ENCODE measurements at regions not wholly inside any gene's neighbourhood (a gene's known extent, or its start where the extent isn't known, plus 50 kb on each side); places are given as distances from the start of the nearest gene placed in this dataset.

DNA sequence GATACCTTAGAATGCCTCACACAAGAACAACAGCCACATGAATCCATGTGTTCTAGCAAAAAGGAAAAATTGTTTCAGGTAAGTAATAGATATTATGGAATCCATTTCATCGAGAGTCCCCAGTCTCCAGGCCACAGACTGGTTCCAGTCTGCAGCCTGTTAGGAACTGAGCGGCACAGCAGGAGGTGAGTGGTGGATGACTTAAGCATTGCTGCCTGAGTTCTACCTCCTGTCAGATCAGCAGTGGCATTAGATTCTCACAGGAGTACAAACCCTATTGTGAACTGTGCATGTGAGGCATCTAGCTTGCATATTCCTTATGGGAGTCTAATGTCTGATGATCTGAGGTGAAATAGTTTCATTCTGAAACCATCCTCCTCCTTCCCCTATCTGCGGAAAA is 207.0 kb downstream of the CSNK1G3 start:
- TF ChIP-seq CTCF (IDR thresholded peaks at IDR 0.05; ENCODE audit: low read depth, low read length), result no peak

DNA sequence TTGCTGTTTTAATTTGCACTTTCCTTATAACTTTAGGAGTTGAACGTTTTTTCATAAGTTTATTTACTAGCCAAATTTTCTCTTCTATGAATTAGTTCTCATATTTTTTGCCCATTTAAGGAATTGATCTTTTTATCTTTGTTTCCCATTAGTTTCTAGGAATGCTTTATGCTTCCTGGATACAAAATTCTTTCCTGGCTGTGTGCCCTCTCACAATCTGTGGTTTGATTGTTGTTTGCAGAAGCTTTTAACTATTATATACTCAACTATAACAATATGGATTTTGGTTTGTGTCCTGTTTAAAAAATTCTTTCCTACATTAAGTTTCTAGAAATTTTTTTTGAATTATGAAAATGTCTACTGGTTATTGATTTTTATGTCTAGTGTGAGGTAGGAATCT is 206.3 kb downstream of the CSNK1G3 start:
- TF ChIP-seq CTCF (IDR thresholded peaks at IDR 0.05; ENCODE audit: low read depth, low read length), result no peak
- H3K4me3 ChIP-seq (ENCODE audit: low read depth, low read length), result no peak overlapping the region

More for the DNA sequence above, 207.0 kb downstream of the CSNK1G3 start:
- no peak overlapping the region for H3K4me3 ChIP-seq (ENCODE audit: low read depth, low read length)

DNA sequence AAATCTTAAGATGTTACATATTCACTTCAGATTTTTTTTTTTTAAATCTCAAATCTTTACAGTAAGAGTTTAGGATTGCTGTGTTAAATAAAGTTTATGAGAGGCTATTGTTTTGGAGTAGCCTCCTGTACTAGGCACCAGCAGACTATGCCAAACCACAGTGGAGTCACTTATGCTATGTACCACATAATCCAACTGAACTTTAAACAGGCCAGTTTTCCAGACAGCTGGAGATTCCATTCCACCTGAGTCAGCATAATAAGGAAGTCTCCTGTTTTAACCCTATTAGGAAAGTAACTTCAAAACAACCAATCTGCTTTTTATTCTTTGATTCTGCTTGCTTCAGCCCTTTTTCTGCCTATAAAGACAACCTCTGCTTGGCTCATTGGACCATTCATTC is 205.2 kb downstream of the CSNK1G3 start:
- TF ChIP-seq CTCF (IDR thresholded peaks at IDR 0.05; ENCODE audit: low read depth, low read length), result no peak
- H3K4me3 ChIP-seq (ENCODE audit: low read depth, low read length), result no peak overlapping the region

- no peak for TF ChIP-seq CTCF (IDR thresholded peaks at IDR 0.05; ENCODE audit: low read depth, low read length)
- H3K4me3 ChIP-seq (ENCODE audit: low read depth, low read length), result no peak overlapping the region
Measured at GRCh38 chr5:123710031-123710430, 198.1 kb downstream of the CSNK1G3 start.

DNA sequence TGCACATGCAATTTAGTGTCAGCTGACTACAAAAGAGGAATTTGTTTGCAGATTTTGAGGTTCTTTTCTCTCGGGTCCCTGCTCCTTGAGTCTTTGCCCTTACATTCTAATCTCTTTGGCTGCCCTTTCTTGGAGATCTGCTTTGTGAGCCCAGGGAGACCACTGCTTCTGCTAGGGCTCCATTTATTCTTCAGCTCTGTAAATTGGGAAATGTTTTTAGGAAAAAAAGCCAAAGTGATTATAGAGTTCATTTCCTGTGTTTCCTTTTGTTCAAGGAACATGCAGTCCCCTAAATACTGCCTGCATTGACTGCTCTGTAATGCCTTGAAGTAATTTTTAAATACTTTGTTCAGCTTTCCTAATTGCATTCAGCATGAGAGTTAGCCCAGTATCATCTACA is 197.4 kb downstream of the CSNK1G3 start:
- no peak for TF ChIP-seq CTCF (IDR thresholded peaks at IDR 0.05; ENCODE audit: low read depth, low read length)
- H3K4me3 ChIP-seq (ENCODE audit: low read depth, low read length), result no peak overlapping the region

DNA sequence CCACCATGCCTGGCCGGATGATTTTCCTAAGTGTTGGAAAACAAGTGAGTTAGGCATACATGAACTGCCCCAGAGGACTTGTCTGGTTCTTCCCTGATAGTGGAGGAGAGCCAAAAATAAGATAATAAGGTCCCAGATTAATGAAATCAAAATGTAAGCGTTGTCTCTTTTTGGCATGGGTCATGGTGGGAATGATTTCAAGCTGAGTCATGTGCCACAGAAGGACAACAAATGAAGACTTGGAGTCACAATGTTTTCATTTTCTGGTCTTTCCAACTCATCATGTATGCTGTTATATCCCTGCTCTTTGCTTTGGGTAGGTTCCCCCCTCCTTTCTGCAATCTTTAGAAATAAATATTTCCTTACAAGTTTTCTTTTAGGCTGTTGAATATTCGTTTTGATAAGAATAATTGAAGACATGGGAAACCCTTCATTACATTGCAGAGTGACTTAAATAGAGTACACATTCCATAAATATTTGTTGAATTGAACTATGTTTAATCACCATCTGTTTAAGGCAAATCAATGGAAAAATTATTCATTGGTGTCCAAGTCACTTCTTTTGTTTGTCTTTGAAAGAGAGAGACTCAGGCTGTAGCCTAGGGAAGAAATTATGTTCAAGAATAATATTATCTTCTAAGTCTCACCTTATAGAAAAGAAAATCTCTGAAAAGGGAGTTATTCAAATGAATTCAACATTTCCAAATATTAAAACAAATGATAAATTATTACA is 196.3 kb downstream of the CSNK1G3 start:
- H3K4me3 ChIP-seq (ENCODE audit: low read depth, low read length), result no peak overlapping the region
- TF ChIP-seq CTCF (IDR thresholded peaks at IDR 0.05; ENCODE audit: low read depth, low read length), result no peak

DNA sequence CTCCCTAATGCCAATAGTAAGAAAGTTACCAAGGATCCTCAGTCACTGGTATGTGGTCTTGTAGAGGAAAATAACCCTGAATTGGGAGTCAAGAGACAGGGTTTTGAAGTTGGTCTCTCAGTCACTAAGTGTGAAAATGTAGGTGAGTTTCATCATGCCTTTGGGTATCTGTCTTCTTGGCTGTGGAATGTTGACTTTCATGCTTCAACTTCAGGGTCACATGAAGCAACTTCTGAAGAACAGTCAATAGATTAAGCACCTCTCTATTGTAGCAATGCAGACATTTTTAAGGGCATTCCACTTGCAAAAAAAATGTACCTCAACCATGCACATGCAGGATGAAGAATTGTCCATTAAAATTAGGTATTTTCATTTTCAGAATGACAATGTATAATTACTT is 194.6 kb downstream of the CSNK1G3 start:
- no peak overlapping the region for H3K4me3 ChIP-seq (ENCODE audit: low read depth, low read length)
- no peak for TF ChIP-seq CTCF (IDR thresholded peaks at IDR 0.05; ENCODE audit: low read depth, low read length)

Measured in WI38 (cell line).